IMR-90 (cell line): ENCODE measurements at regions not wholly inside any gene's neighbourhood (a gene's known extent, or its start where the extent isn't known, plus 50 kb on each side); places are given as distances from the start of the nearest gene placed in this dataset.

Experiments
- ATAC-seq: fragments of 200-7000 bp; cut with Tn5 transposase; 2 replicates; pipeline ENCODE4 v1.9.1; 2020; ENCODE audit warnings: low read depth, mild to moderate bottlenecking, moderate library complexity
- BruUV-seq: library from RNA; stranded (reverse); fragments of 400-500 nt; replicated peaks from 2 replicates; lab custom pipeline; 2021; lab: Mats Ljungman, UMichigan
- CTCF ChIA-PET: fragments of 300-600 bp; formaldehyde crosslinking; extraction: SDS; loops from one replicate; lab custom pipeline; 2021; ENCODE audit warnings: antibody characterized with exemption; lab: Yijun Ruan, JAX
- POLR2A ChIA-PET: fragments of 300-600 bp; sonication (Branson Sonifier 250); formaldehyde crosslinking; loops from one replicate; lab custom pipeline; 2022; ENCODE audit warnings: antibody characterized with exemption; ENCODE audit not compliant: unreplicated experiment; lab: Charles Lee
- DNase-seq: peaks from one replicate; pipeline ENCODE4 v3.0.0; 2013
- H2AFZ ChIP-seq: replicated peaks from 2 replicates; pipeline ENCODE3; 2013; ENCODE audit warnings: low read length, mild to moderate bottlenecking; ENCODE audit not compliant: poor library complexity
- H2AK5ac ChIP-seq: 2 replicates; pipeline ENCODE4 v1.6.1; 2013; ENCODE audit warnings: low read depth, low read length, inconsistent platforms
- H2AK9ac ChIP-seq: replicated peaks from 2 replicates; pipeline ENCODE3; 2013; ENCODE audit warnings: mild to moderate bottlenecking, low read depth, low read length, moderate library complexity; ENCODE audit not compliant: poor library complexity
- H2BK120ac ChIP-seq: 2 replicates; pipeline ENCODE4 v1.6.1; 2013; ENCODE audit warnings: low read depth, low read length, inconsistent platforms
- H2BK15ac ChIP-seq: 3 replicates; pipeline ENCODE4 v1.6.1; 2013; ENCODE audit warnings: low read depth, low read length, inconsistent platforms
- H2BK20ac ChIP-seq: 2 replicates; pipeline ENCODE4 v1.6.1; 2013; ENCODE audit warnings: low read depth, mild to moderate bottlenecking, inconsistent platforms, low read length, moderate library complexity
- H2BK5ac ChIP-seq: 2 replicates; pipeline ENCODE4 v1.6.1; 2013; ENCODE audit warnings: mild to moderate bottlenecking, low read depth, low read length, inconsistent platforms; ENCODE audit not compliant: poor library complexity, severe bottlenecking
- H3K14ac ChIP-seq: replicated peaks from 2 replicates; pipeline ENCODE4 v1.6.1; 2013; ENCODE audit warnings: low read depth, low read length, inconsistent platforms
- H3K18ac ChIP-seq: 2 replicates; pipeline ENCODE4 v1.6.1; 2013; ENCODE audit warnings: low read depth, low read length, control low read depth
- H3K23ac ChIP-seq: 2 replicates; pipeline ENCODE4 v1.6.1; 2013; ENCODE audit warnings: low read depth, low read length, inconsistent platforms
- H3K27ac ChIP-seq: 2 replicates; pipeline ENCODE4 v1.5.1; 2013; ENCODE audit warnings: mild to moderate bottlenecking, control low read depth, low read length; ENCODE audit not compliant: insufficient read depth
- H3K27me3 ChIP-seq: 2 replicates; pipeline ENCODE4 v1.6.1; 2013; ENCODE audit warnings: low read length; ENCODE audit not compliant: control insufficient read depth, insufficient read depth
- H3K36me3 ChIP-seq: 2 replicates; pipeline ENCODE4 v1.6.1; 2013; ENCODE audit warnings: low read length, mixed read lengths; ENCODE audit not compliant: control insufficient read depth, insufficient read depth
- H3K4ac ChIP-seq: 2 replicates; pipeline ENCODE4 v1.6.1; 2013; ENCODE audit warnings: low read depth, low read length, inconsistent platforms
- H3K4me1 ChIP-seq: 2 replicates; pipeline ENCODE4 v1.6.1; 2013; ENCODE audit warnings: low read length, mixed read lengths; ENCODE audit not compliant: control insufficient read depth, insufficient read depth
- H3K4me2 ChIP-seq: 2 replicates; pipeline ENCODE4 v1.6.1; 2013; ENCODE audit warnings: low read depth, mild to moderate bottlenecking, control low read depth, low read length, moderate library complexity
- H3K4me3 ChIP-seq: 2 replicates; pipeline ENCODE4 v1.5.1; 2013; ENCODE audit warnings: low read depth, mild to moderate bottlenecking, control low read depth, low read length, moderate library complexity; ENCODE audit not compliant: insufficient read depth
- H3K56ac ChIP-seq: 2 replicates; pipeline ENCODE4 v1.6.1; 2013; ENCODE audit warnings: low read length, inconsistent platforms; ENCODE audit not compliant: insufficient read depth; ENCODE audit errors: extremely low read depth
- H3K79me1 ChIP-seq, 2 experiments: 2 replicates each; pipeline ENCODE4 v1.6.1; 2013; ENCODE audit warnings: low read length in 2 of 2, inconsistent platforms in 1 of 2, low read depth in 1 of 2
- H3K9ac ChIP-seq: 2 replicates; pipeline ENCODE4 v1.6.1; 2013; ENCODE audit warnings: low read depth, low read length, control low read depth
- H3K9me1 ChIP-seq: 2 replicates; pipeline ENCODE4 v1.6.1; 2013; ENCODE audit warnings: low read length, inconsistent platforms; ENCODE audit not compliant: insufficient read depth
- H3K9me3 ChIP-seq: 2 replicates; pipeline ENCODE4 v1.6.1; 2013; ENCODE audit warnings: low read length; ENCODE audit not compliant: control insufficient read depth, insufficient read depth
- H4K20me1 ChIP-seq: 2 replicates; pipeline ENCODE4 v1.6.1; 2013; ENCODE audit warnings: low read length, inconsistent platforms; ENCODE audit not compliant: insufficient read depth
- H4K5ac ChIP-seq: 2 replicates; pipeline ENCODE4 v1.6.1; 2013; ENCODE audit warnings: mild to moderate bottlenecking, low read depth, low read length, control low read depth
- H4K8ac ChIP-seq, 2 experiments: 2 replicates each; pipeline ENCODE4 v1.6.1; 2013; ENCODE audit warnings: low read depth in 2 of 2, low read length in 2 of 2, control low read depth in 1 of 2, inconsistent platforms in 1 of 2
- H4K91ac ChIP-seq: 2 replicates; pipeline ENCODE4 v1.6.1; 2013; ENCODE audit warnings: low read depth, low read length, inconsistent platforms; ENCODE audit not compliant: insufficient read depth
- BHLHE40 ChIP-seq: fragments of 150-350 bp; IDR thresholded peaks from 2 replicates; pipeline ENCODE4 v1.6.1; 2016; ENCODE audit warnings: mild to moderate bottlenecking, low read depth, low read length
- CEBPB ChIP-seq: IDR thresholded peaks from 2 replicates; pipeline ENCODE4 v1.6.1; 2012; ENCODE audit warnings: low read depth, low read length, improper control_type of control experiment
- CHD1 ChIP-seq: IDR thresholded peaks from 2 replicates; pipeline ENCODE4 v1.6.1; 2012; ENCODE audit warnings: low read depth, low read length, improper control_type of control experiment
- CTCF ChIP-seq: conservative IDR thresholded peaks from 2 replicates; pipeline ENCODE4 v1.5.1; 2012; ENCODE audit warnings: mild to moderate bottlenecking, low read depth, low read length, improper control_type of control experiment
- FOS ChIP-seq: fragments of 150-350 bp; IDR thresholded peaks from 2 replicates; pipeline ENCODE4 v1.6.1; 2016; ENCODE audit warnings: low read depth, low read length
- MAFK ChIP-seq: IDR thresholded peaks from 2 replicates; pipeline ENCODE4 v1.6.1; 2012; ENCODE audit warnings: low read depth, low read length, improper control_type of control experiment
- MAZ ChIP-seq: IDR thresholded peaks from 2 replicates; pipeline ENCODE4 v1.6.1; 2012; ENCODE audit warnings: low read depth, mild to moderate bottlenecking, low read length, improper control_type of control experiment, moderate library complexity, borderline replicate concordance
- MXI1 ChIP-seq: IDR thresholded peaks from 2 replicates; pipeline ENCODE4 v1.6.1; 2012; ENCODE audit warnings: low read depth, mild to moderate bottlenecking, low read length, moderate library complexity, borderline replicate concordance
- NFE2L2 ChIP-seq: fragments of 150-350 bp; IDR thresholded peaks from 2 replicates; pipeline ENCODE4 v1.6.1; 2016; ENCODE audit warnings: low read depth, mild to moderate bottlenecking, low read length
- POLR2A ChIP-seq: IDR thresholded peaks from 2 replicates; pipeline ENCODE4 v1.6.1; 2012; ENCODE audit warnings: mild to moderate bottlenecking, low read depth, low read length
- RAD21 ChIP-seq: IDR thresholded peaks from 2 replicates; pipeline ENCODE4 v1.6.1; 2012; ENCODE audit warnings: low read length, improper control_type of control experiment
- RCOR1 ChIP-seq: IDR thresholded peaks from 2 replicates; pipeline ENCODE4 v1.6.1; 2012; ENCODE audit warnings: mild to moderate bottlenecking, low read length, improper control_type of control experiment; ENCODE audit not compliant: insufficient replicate concordance
- RFX5 ChIP-seq: IDR thresholded peaks from 2 replicates; pipeline ENCODE4 v1.8.0; 2012; ENCODE audit warnings: low read depth, mild to moderate bottlenecking, low read length, moderate library complexity
- SMC3 ChIP-seq: fragments of 150-350 bp; IDR thresholded peaks from 2 replicates; pipeline ENCODE4 v1.6.1; 2016; ENCODE audit warnings: low read depth, mild to moderate bottlenecking, antibody characterized with exemption, low read length, moderate library complexity
- USF2 ChIP-seq: fragments of 150-350 bp; IDR thresholded peaks from 2 replicates; pipeline ENCODE4 v1.6.1; 2017; ENCODE audit warnings: mild to moderate bottlenecking, antibody characterized with exemption, low read length, low read depth
- WGBS, 2 experiments: methylation state at CpG; one replicate each; pipeline versions ENCODE4 v1.1.5 to v1.1.7; 2013; ENCODE audit warnings: missing lambda C conversion rate in 2 of 2; ENCODE audit not compliant: insufficient read length in 1 of 2; ENCODE audit errors: extremely low coverage in 2 of 2; 5-methylcytosine and 5-hydroxymethylcytosine counted together
- dilution Hi-C: fragments of 300-500 bp; cut with HindIII; formaldehyde crosslinking; loops from one replicate; pipeline ENCODE4 v1.14.3; 2018; ENCODE audit warnings: low sequenced_read_pairs; ENCODE audit not compliant: unreplicated experiment
- in situ Hi-C: fragments of 300-500 bp; cut with MboI; formaldehyde crosslinking; loops from 3 replicates; pipeline ENCODE4 v1.14.3; 2019; ENCODE audit warnings: low sequenced_read_pairs, inconsistent platforms, mixed read lengths
- intact Hi-C: fragments of 100-400 bp; cut with micrococcal nuclease; formaldehyde crosslinking; loops from 2 replicates; pipeline ENCODE4 v1.10.0; 2022
- TF ChIP-seq, protein P1 (sequence below): fragments of 150-350 bp; IDR thresholded peaks from 2 replicates; pipeline ENCODE4 v1.6.1; 2016; ENCODE audit warnings: low read depth, mild to moderate bottlenecking, low read length, moderate library complexity, borderline replicate concordance

- Histone ChIP-seq H2BK5ac (no peak overlapping the region), H3K9me3 (no peaks in the 10 kb centered on the region), H3K23ac (no peak overlapping the region), H3K4me2 (no peak overlapping the region), H2BK15ac (no peak overlapping the region), H3K14ac (no peak overlapping the region), H4K5ac (no peak overlapping the region), H3K9me1 (no peaks in the 10 kb centered on the region), H3K18ac (no peak overlapping the region), H3K4me3 (no peak overlapping the region), H3K56ac (no peak overlapping the region), H3K4ac (no peak overlapping the region), H2BK20ac (no peak overlapping the region), H3K79me1 (no peaks in the 10 kb centered on the region), H3K27ac (no peak overlapping the region), H3K4me1 (no peaks in the 10 kb centered on the region), H3K27me3 (peaks cover 1% of the 10 kb centered on the region; the same call in 1 of the 2 replicates), H2AK5ac (no peak overlapping the region), H3K36me3 (peaks cover 4% of the 10 kb centered on the region; the same call in 1 of the 2 replicates), H4K91ac (no peak overlapping the region), H2AFZ (no peak overlapping the region), H3K9ac (no peak overlapping the region), H4K8ac (no peak overlapping the region), H2AK9ac (no peak overlapping the region), H4K20me1 (no peaks in the 10 kb centered on the region), H2BK120ac (no peak overlapping the region)
- in situ Hi-C loops, result no loop called here
- POLR2A ChIA-PET, result no interaction called here
- TF ChIP-seq NFE2L2 (no peak), BHLHE40 (no peak), CTCF (no peak), RAD21 (no peak), RFX5 (no peak), RCOR1 (no peak), POLR2A (no peak), CEBPB (no peak), SMC3 (no peak), USF2 (no peak), MAZ (no peak), MAFK (no peak), CHD1 (no peak), FOS (no peak), MXI1 (no peak)
- TF ChIP-seq, protein P1, sequence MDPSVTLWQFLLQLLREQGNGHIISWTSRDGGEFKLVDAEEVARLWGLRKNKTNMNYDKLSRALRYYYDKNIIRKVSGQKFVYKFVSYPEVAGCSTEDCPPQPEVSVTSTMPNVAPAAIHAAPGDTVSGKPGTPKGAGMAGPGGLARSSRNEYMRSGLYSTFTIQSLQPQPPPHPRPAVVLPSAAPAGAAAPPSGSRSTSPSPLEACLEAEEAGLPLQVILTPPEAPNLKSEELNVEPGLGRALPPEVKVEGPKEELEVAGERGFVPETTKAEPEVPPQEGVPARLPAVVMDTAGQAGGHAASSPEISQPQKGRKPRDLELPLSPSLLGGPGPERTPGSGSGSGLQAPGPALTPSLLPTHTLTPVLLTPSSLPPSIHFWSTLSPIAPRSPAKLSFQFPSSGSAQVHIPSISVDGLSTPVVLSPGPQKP, result no peak
- intact Hi-C loops, result no loop called here
- dilution Hi-C loops, result no loop called here
- WGBS, 2 experiments, result no CpG with 5 or more reads among the region's 3 CpGs
- no TSS peak for BruUV-seq
- DNase-seq (no peak), ATAC-seq (no peak)
- CTCF ChIA-PET, result interaction anchor here (1.0 kb wide), 1 partner anchor 17 kb away, joined by 3 read pairs; no protein-coding TSS in a partner anchor
Measured at GRCh38 chr3:124451630-124452317, 278.5 kb upstream of the UMPS start.
